Endothelial cell of umbilical vein (primary cell): ENCODE measurements at regions not wholly inside any gene's neighbourhood (a gene's known extent, or its start where the extent isn't known, plus 50 kb on each side); places are given as distances from the start of the nearest gene placed in this dataset.

Source experiments
- BruUV-seq: library from RNA; stranded (reverse); fragments of 400-500 nt; replicated peaks from 2 replicates; lab custom pipeline; 2021; lab: Mats Ljungman, UMichigan
- CTCF ChIA-PET: fragments of 300-600, 350-600 bp; sonication (Branson Sonifier 250); formaldehyde crosslinking; loops from one replicate; lab custom pipeline; 2021; ENCODE audit warnings: antibody characterized with exemption, inconsistent platforms; lab: Charles Lee
- POLR2A ChIA-PET: fragments of 300-600, 350-600 bp; sonication (Branson Sonifier 250); formaldehyde crosslinking; loops from one replicate; lab custom pipeline; 2021; ENCODE audit warnings: antibody characterized with exemption, inconsistent platforms; lab: Charles Lee
- DNase-seq: peaks from one replicate; pipeline ENCODE4 v3.0.0-alpha.2; 2011; ENCODE audit warnings: low read depth, low spot score
- FAIRE-seq: peaks from 2 replicates; lab custom pipeline; 2011; peaks lifted over from hg19 to GRCh38; lab: Jason Lieb, UNC
- H2AFZ ChIP-seq: 2 replicates; pipeline ENCODE4 v1.6.0; 2012; ENCODE audit warnings: low read depth, low read length, control low read depth, inconsistent platforms
- H3K27ac ChIP-seq: 2 replicates; pipeline ENCODE4 v1.5.1; 2011; ENCODE audit warnings: low read depth, mild to moderate bottlenecking, control low read depth, low read length, moderate library complexity; ENCODE audit not compliant: insufficient read depth
- H3K27me3 ChIP-seq, 2 experiments: 2 replicates each; pipeline versions ENCODE4 v1.6.0 to v1.6.1; 2011; ENCODE audit warnings: low read length in 2 of 2, mixed read lengths in 1 of 2; ENCODE audit not compliant: control insufficient read depth in 2 of 2, insufficient read depth in 2 of 2
- H3K36me3 ChIP-seq, 2 experiments: 2 replicates in 1 of 2; 3 replicates in 1 of 2; pipeline ENCODE4 v1.5.1; 2011; ENCODE audit warnings: low read length in 2 of 2, mild to moderate bottlenecking in 1 of 2, moderate library complexity in 1 of 2; ENCODE audit not compliant: control insufficient read depth in 2 of 2, insufficient read depth in 2 of 2; ENCODE audit errors: extremely low read depth in 1 of 2
- H3K4me1 ChIP-seq: 3 replicates; pipeline ENCODE4 v1.5.1; 2011; ENCODE audit warnings: mild to moderate bottlenecking, low read length; ENCODE audit not compliant: control insufficient read depth, insufficient read depth; ENCODE audit errors: extremely low read depth
- H3K4me2 ChIP-seq: 2 replicates; pipeline ENCODE4 v1.6.1; 2011; ENCODE audit warnings: low read length, control low read depth, mixed read lengths; ENCODE audit not compliant: insufficient read depth
- H3K4me3 ChIP-seq, 3 experiments: fragments of 200-600 bp in 1 of 3; sonication (generic), shearing (Covaris generic) in 1 of 3; replicated peaks in 1 of 3; 2 replicates each; pipeline ENCODE4 v1.5.1; 2011 to 2016; ENCODE audit warnings: control low read depth in 3 of 3, low read length in 3 of 3, mild to moderate bottlenecking in 2 of 3, inconsistent platforms in 1 of 3, low read depth in 1 of 3, moderate library complexity in 1 of 3; ENCODE audit not compliant: insufficient read depth in 1 of 3
- H3K79me2 ChIP-seq: 2 replicates; pipeline ENCODE4 v1.6.0; 2012; ENCODE audit warnings: low read length, inconsistent platforms; ENCODE audit not compliant: control insufficient read depth, insufficient read depth
- H3K9ac ChIP-seq: replicated peaks from 2 replicates; pipeline ENCODE3; 2011; ENCODE audit warnings: low read length, control low read depth; ENCODE audit not compliant: insufficient read depth; ENCODE audit errors: extremely low read depth
- H3K9me1 ChIP-seq: replicated peaks from 3 replicates; pipeline ENCODE4 v1.6.0; 2011; ENCODE audit warnings: mild to moderate bottlenecking, low read length; ENCODE audit not compliant: control insufficient read depth, insufficient read depth; ENCODE audit errors: extremely low read depth
- H3K9me3 ChIP-seq: replicated peaks from 2 replicates; pipeline ENCODE4 v1.5.1; 2012; ENCODE audit warnings: low read length, inconsistent platforms; ENCODE audit not compliant: control insufficient read depth, insufficient read depth
- H4K20me1 ChIP-seq: replicated peaks from 2 replicates; pipeline ENCODE3; 2011; ENCODE audit warnings: mild to moderate bottlenecking, low read length; ENCODE audit not compliant: control insufficient read depth, insufficient read depth; ENCODE audit errors: extremely low read depth
- CTCF ChIP-seq, 2 donors: IDR thresholded peaks; 1 replicate in 1 of 2; 2 replicates in 1 of 2; pipeline ENCODE4 v1.5.1; 2011; ENCODE audit warnings: low read length in 2 of 2, mild to moderate bottlenecking in 2 of 2, moderate library complexity in 2 of 2, control low read depth in 1 of 2, inconsistent platforms in 1 of 2, low read depth in 1 of 2; ENCODE audit not compliant: insufficient read depth in 1 of 2; ENCODE audit errors: extremely low read depth in 1 of 2
- EZH2 ChIP-seq: IDR thresholded peaks from 2 replicates; pipeline ENCODE4 v1.6.1; 2012; ENCODE audit warnings: borderline replicate concordance, low read depth, mild to moderate bottlenecking, moderate library complexity, low read length, inconsistent platforms; ENCODE audit not compliant: severe bottlenecking
- FOS ChIP-seq: IDR thresholded peaks from 2 replicates; pipeline ENCODE4 v1.6.1; 2011; ENCODE audit warnings: mild to moderate bottlenecking, low read length, moderate library complexity, borderline replicate concordance; ENCODE audit not compliant: insufficient read depth
- GATA2 ChIP-seq: IDR thresholded peaks from 2 replicates; pipeline ENCODE4 v1.7.0; 2011; ENCODE audit warnings: low read depth, mild to moderate bottlenecking, moderate library complexity, mixed read lengths, low read length; ENCODE audit not compliant: insufficient read length, insufficient read depth
- JUN ChIP-seq: IDR thresholded peaks from 2 replicates; pipeline ENCODE4 v1.6.1; 2011; ENCODE audit warnings: borderline replicate concordance, low read depth; ENCODE audit not compliant: insufficient read length, insufficient read depth
- MAX ChIP-seq: IDR thresholded peaks from 2 replicates; pipeline ENCODE4 v1.6.1; 2011; ENCODE audit not compliant: insufficient read depth, insufficient read length
- MYC ChIP-seq: IDR thresholded peaks from one replicate; pipeline ENCODE4 v1.6.1; 2011; ENCODE audit warnings: mild to moderate bottlenecking, low read depth, low read length
- POLR2A ChIP-seq: IDR thresholded peaks from 2 replicates; pipeline ENCODE4 v1.6.1; 2012; ENCODE audit warnings: low read depth, mild to moderate bottlenecking, control low read depth, low read length
- POLR2AphosphoS5 ChIP-seq: IDR thresholded peaks from 2 replicates; pipeline ENCODE4 v1.6.1; 2012; ENCODE audit warnings: low read depth, mild to moderate bottlenecking, control low read depth, low read length, moderate library complexity; ENCODE audit not compliant: insufficient read depth
- dilution Hi-C: fragments of 300-500 bp; cut with MboI; formaldehyde crosslinking; loops from one replicate; pipeline ENCODE4 v1.15.0; 2019; ENCODE audit warnings: low sequenced_read_pairs; ENCODE audit not compliant: extremely low pct_ligation_motif_present
- intact Hi-C: fragments of 100-400 bp; cut with micrococcal nuclease; formaldehyde crosslinking; loops from one replicate; pipeline ENCODE4 v1.10.0; 2022

DNA sequence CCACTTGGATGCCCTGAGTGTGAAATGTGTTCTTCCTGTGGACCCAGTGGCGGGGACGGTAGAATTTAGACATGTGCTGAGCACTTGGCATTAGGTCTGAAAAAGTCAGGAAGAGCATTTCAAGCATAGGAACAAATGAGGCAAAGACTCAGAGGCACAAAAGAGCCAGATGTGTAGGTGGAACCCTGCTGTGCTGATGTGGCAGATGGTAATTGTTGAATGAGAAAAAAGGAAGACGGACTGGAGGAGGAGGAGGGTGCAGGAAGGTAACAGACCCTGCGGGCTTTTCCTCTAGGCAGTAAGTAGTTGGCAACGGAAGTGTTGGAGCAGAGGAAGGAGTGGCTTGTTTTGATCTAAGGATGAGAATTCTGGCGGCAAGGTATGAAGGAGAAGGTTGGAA, 985.8 kb downstream of the TBC1D22A start:
- Histone ChIP-seq H4K20me1 (no peaks in the 10 kb centered on the region), H3K36me3 (no peaks in the 10 kb centered on the region), H3K27me3 (no peaks in the 10 kb centered on the region), H3K4me1 (no peaks in the 10 kb centered on the region), H3K9me3 (no peaks in the 10 kb centered on the region), H3K4me3 (no peak overlapping the region), H3K27ac (no peak overlapping the region), H3K9ac (no peak overlapping the region), H3K4me2 (no peak overlapping the region), H3K9me1 (no peaks in the 10 kb centered on the region), H3K79me2 (no peaks in the 10 kb centered on the region), H2AFZ (no peak overlapping the region)
- no TSS peak for BruUV-seq
- dilution Hi-C loops, result no loop called here
- CTCF ChIA-PET, result no interaction called here
- FAIRE-seq (no peak), DNase-seq (no peak)
- TF ChIP-seq POLR2AphosphoS5 (no peak), GATA2 (no peak), MAX (no peak), FOS (no peak), POLR2A (no peak), MYC (no peak), EZH2 (no peak), CTCF (IDR thresholded peaks at IDR 0.05; ENCODE audit: extremely low read depth in 1 of 2, insufficient read depth in 1 of 2, low read depth in 1 of 2, low read length in 2 of 2) (no peak), JUN (no peak)
- POLR2A ChIA-PET, result no interaction called here
- intact Hi-C loops, result no loop called here
